OCI-LY3 (cell line): ENCODE measurements at regions not wholly inside any gene's neighbourhood (a gene's known extent, or its start where the extent isn't known, plus 50 kb on each side); places are given as distances from the start of the nearest gene placed in this dataset.

Experiments used
- H2AFZ ChIP-seq: fragments of 200-600, 300-600 bp; shearing (Covaris generic); 2 replicates; pipeline ENCODE4 v1.6.0; 2014; ENCODE audit warnings: antibody characterized with exemption, low read depth, low read length
- H3K27ac ChIP-seq: fragments of 200-600, 300-600 bp; sonication (generic); 2 replicates; pipeline ENCODE4 v1.5.1; 2014; ENCODE audit warnings: mild to moderate bottlenecking, low read length, moderate library complexity, mixed read lengths
- H3K27me3 ChIP-seq: fragments of 200-600, 300-600 bp; sonication (generic); 2 replicates; pipeline ENCODE4 v1.6.1; 2014; ENCODE audit warnings: low read depth, low read length, mixed read lengths
- H3K36me3 ChIP-seq: fragments of 200-600, 300-600 bp; sonication (generic); replicated peaks from 2 replicates; pipeline ENCODE3; 2014; ENCODE audit warnings: low read depth, low read length, mixed read lengths
- H3K4me1 ChIP-seq: fragments of 300-600, 200-600 bp; sonication (generic); 2 replicates; pipeline ENCODE4 v1.6.1; 2014; ENCODE audit warnings: low read length, mixed read lengths
- H3K4me2 ChIP-seq: fragments of 200-600, 300-600 bp; sonication (generic); 2 replicates; pipeline ENCODE4 v1.6.1; 2014; ENCODE audit warnings: low read length, mixed read lengths
- H3K4me3 ChIP-seq: fragments of 300-600, 200-600 bp; sonication (generic); 2 replicates; pipeline ENCODE4 v1.5.1; 2014; ENCODE audit warnings: antibody characterized with exemption, mild to moderate bottlenecking, low read length, moderate library complexity
- H3K79me2 ChIP-seq: fragments of 300-600, 200-600 bp; shearing (Covaris generic); 2 replicates; pipeline ENCODE4 v1.6.1; 2014; ENCODE audit warnings: mild to moderate bottlenecking, low read length, mixed read lengths
- H3K9ac ChIP-seq: fragments of 300-600, 200-600 bp; shearing (Covaris generic); 2 replicates; pipeline ENCODE4 v1.6.0; 2014; ENCODE audit warnings: mild to moderate bottlenecking, low read length, moderate library complexity
- H3K9me3 ChIP-seq: fragments of 200-600, 300-600 bp; shearing (Covaris generic); 2 replicates; pipeline ENCODE4 v1.6.1; 2014; ENCODE audit warnings: low read length, mixed read lengths; ENCODE audit not compliant: insufficient read depth
- H4K20me1 ChIP-seq: fragments of 200-600, 300-600 bp; sonication (generic); 2 replicates; pipeline ENCODE4 v1.6.1; 2016; ENCODE audit warnings: low read length, mixed read lengths; ENCODE audit not compliant: insufficient read depth
- CTCF ChIP-seq: fragments of 200-600, 300-600 bp; sonication (generic); IDR thresholded peaks from 2 replicates; pipeline ENCODE4 v1.5.1; 2014; ENCODE audit warnings: antibody characterized with exemption, low read length, low read depth
- EZH2phosphoT487 ChIP-seq: fragments of 200-600 bp; shearing (Covaris generic); IDR thresholded peaks from 2 replicates; pipeline ENCODE4 v1.6.1; 2018; ENCODE audit warnings: antibody characterized with exemption, mixed run types, low read depth

GRCh38 chr4:135256111-135256510, 1054.5 kb upstream of the PABPC4L start:
- H3K27ac ChIP-seq, result no peak overlapping the region

GRCh38 chr4:135250040-135250439, 1048.5 kb upstream of the PABPC4L start:
- Histone ChIP-seq H3K27ac (no peak overlapping the region), H3K27me3 (no peaks in the 10 kb centered on the region), H3K36me3 (no peaks in the 10 kb centered on the region), H3K79me2 (no peaks in the 10 kb centered on the region), H2AFZ (no peak overlapping the region), H3K9me3 (no peaks in the 10 kb centered on the region), H3K4me2 (no peak overlapping the region), H4K20me1 (no peaks in the 10 kb centered on the region), H3K9ac (no peak overlapping the region), H3K4me1 (no peaks in the 10 kb centered on the region), H3K4me3 (no peak overlapping the region)
- TF ChIP-seq CTCF (no peak), EZH2phosphoT487 (no peak)

More at GRCh38 chr4:135256111-135256510, 1054.5 kb upstream of the PABPC4L start:
- Histone ChIP-seq H3K4me1 (no peaks in the 10 kb centered on the region), H2AFZ (no peak overlapping the region), H3K9ac (no peak overlapping the region), H3K9me3 (no peaks in the 10 kb centered on the region), H3K36me3 (no peaks in the 10 kb centered on the region), H3K4me3 (no peak overlapping the region), H4K20me1 (no peaks in the 10 kb centered on the region), H3K4me2 (no peak overlapping the region), H3K79me2 (no peaks in the 10 kb centered on the region), H3K27me3 (no peaks in the 10 kb centered on the region)
- TF ChIP-seq CTCF, result no peak
- no peak for TF ChIP-seq EZH2phosphoT487

- no peak overlapping the region for H3K27ac ChIP-seq
- H3K4me2 ChIP-seq, result no peak overlapping the region
- H3K9me3 ChIP-seq, result no peaks in the 10 kb centered on the region
- H4K20me1 ChIP-seq, result no peaks in the 10 kb centered on the region
- no peak overlapping the region for H2AFZ ChIP-seq
- H3K79me2 ChIP-seq, result no peaks in the 10 kb centered on the region
- TF ChIP-seq CTCF (no peak), EZH2phosphoT487 (no peak)
- H3K4me1 ChIP-seq, result no peaks in the 10 kb centered on the region
- no peaks in the 10 kb centered on the region for H3K27me3 ChIP-seq
- H3K4me3 ChIP-seq, result no peak overlapping the region
- no peaks in the 10 kb centered on the region for H3K36me3 ChIP-seq
- no peak overlapping the region for H3K9ac ChIP-seq
Observed at GRCh38 chr4:135249024-135249423, 1047.4 kb upstream of the PABPC4L start.

GRCh38 chr4:135244696-135245095, 1043.1 kb upstream of the PABPC4L start:
- H3K36me3 ChIP-seq, result no peaks in the 10 kb centered on the region
- H3K9ac ChIP-seq, result no peak overlapping the region
- no peak overlapping the region for H3K4me2 ChIP-seq
- no peak overlapping the region for H3K27ac ChIP-seq
- no peaks in the 10 kb centered on the region for H4K20me1 ChIP-seq
- H3K4me3 ChIP-seq, result no peak overlapping the region
- no peaks in the 10 kb centered on the region for H3K9me3 ChIP-seq
- H3K27me3 ChIP-seq, result no peaks in the 10 kb centered on the region
- H3K79me2 ChIP-seq, result no peaks in the 10 kb centered on the region
- H2AFZ ChIP-seq, result no peak overlapping the region
- TF ChIP-seq CTCF, result no peak
- no peak for TF ChIP-seq EZH2phosphoT487
- no peaks in the 10 kb centered on the region for H3K4me1 ChIP-seq
